GM10266 (cell line): ENCODE measurements at regions not wholly inside any gene's neighbourhood (a gene's known extent, or its start where the extent isn't known, plus 50 kb on each side); places are given as distances from the start of the nearest gene placed in this dataset.

Source experiments
- DNase-seq: peaks from one replicate; pipeline ENCODE4 v3.0.0; 2012; ENCODE audit errors: extremely low spot score
- CTCF ChIP-seq: IDR thresholded peaks from 2 replicates; pipeline ENCODE4 v1.5.1; 2012; ENCODE audit warnings: mild to moderate bottlenecking, low read depth; ENCODE audit not compliant: control insufficient read depth, insufficient read depth; ENCODE audit errors: missing control alignments

- no peak for TF ChIP-seq CTCF
- DNase-seq = no peak
Measured at GRCh38 chr11:80980227-80980626, 1539.4 kb upstream of the TENM4 start.

- TF ChIP-seq CTCF = no peak
Measured at GRCh38 chr11:80973786-80974185, 1533.0 kb upstream of the TENM4 start.

GRCh38 chr11:80970037-80970436, 1529.2 kb upstream of the TENM4 start:
- no peak for DNase-seq
- TF ChIP-seq CTCF = no peak

More at GRCh38 chr11:80973786-80974185, 1533.0 kb upstream of the TENM4 start:
- no peak for DNase-seq

GRCh38 chr11:80967649-80968048, 1526.8 kb upstream of the TENM4 start:
- no peak for TF ChIP-seq CTCF
- DNase-seq = no peak

GRCh38 chr11:80960381-80961029, 1519.7 kb upstream of the TENM4 start:
- no peak for TF ChIP-seq CTCF
- no peak for DNase-seq

- no peak for DNase-seq
- TF ChIP-seq CTCF = no peak
Measured at GRCh38 chr11:80959751-80960150, 1518.9 kb upstream of the TENM4 start.

GRCh38 chr11:80958987-80959386, 1518.2 kb upstream of the TENM4 start:
- DNase-seq = no peak
- TF ChIP-seq CTCF = no peak
